OCI-LY3 (cell line): ENCODE measurements at regions not wholly inside any gene's neighbourhood (a gene's known extent, or its start where the extent isn't known, plus 50 kb on each side); places are given as distances from the start of the nearest gene placed in this dataset.

Source experiments
- EZH2phosphoT487 ChIP-seq: fragments of 200-600 bp; shearing (Covaris generic); IDR thresholded peaks from 2 replicates; pipeline ENCODE4 v1.6.1; 2018; ENCODE audit warnings: antibody characterized with exemption, mixed run types, low read depth
- TF ChIP-seq, protein P1 (sequence below): fragments of 200-600, 300-600 bp; sonication (generic); IDR thresholded peaks from 2 replicates; pipeline ENCODE4 v1.5.1; 2014; ENCODE audit warnings: antibody characterized with exemption, low read length, low read depth

GRCh38 chr4:96593422-96593821 is 753.5 kb downstream of the PDHA2 start:
- TF ChIP-seq, protein P1, sequence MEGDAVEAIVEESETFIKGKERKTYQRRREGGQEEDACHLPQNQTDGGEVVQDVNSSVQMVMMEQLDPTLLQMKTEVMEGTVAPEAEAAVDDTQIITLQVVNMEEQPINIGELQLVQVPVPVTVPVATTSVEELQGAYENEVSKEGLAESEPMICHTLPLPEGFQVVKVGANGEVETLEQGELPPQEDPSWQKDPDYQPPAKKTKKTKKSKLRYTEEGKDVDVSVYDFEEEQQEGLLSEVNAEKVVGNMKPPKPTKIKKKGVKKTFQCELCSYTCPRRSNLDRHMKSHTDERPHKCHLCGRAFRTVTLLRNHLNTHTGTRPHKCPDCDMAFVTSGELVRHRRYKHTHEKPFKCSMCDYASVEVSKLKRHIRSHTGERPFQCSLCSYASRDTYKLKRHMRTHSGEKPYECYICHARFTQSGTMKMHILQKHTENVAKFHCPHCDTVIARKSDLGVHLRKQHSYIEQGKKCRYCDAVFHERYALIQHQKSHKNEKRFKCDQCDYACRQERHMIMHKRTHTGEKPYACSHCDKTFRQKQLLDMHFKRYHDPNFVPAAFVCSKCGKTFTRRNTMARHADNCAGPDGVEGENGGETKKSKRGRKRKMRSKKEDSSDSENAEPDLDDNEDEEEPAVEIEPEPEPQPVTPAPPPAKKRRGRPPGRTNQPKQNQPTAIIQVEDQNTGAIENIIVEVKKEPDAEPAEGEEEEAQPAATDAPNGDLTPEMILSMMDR = no peak
- no peak for TF ChIP-seq EZH2phosphoT487
